IPS-20b (cell line): ENCODE measurements at regions not wholly inside any gene's neighbourhood (a gene's known extent, or its start where the extent isn't known, plus 50 kb on each side); places are given as distances from the start of the nearest gene placed in this dataset.
"Not testable (repeated sequence)": the region's sequence is repeated elsewhere in the genome, so short reads cannot be mapped to it uniquely, and the experiment has no call there.

ENCODE experiments used
- H3K27ac ChIP-seq: one replicate; pipeline ENCODE4 v1.5.1; 2013; ENCODE audit warnings: low read length
- H3K27me3 ChIP-seq: 2 replicates; pipeline ENCODE4 v1.6.1; 2013; ENCODE audit warnings: mild to moderate bottlenecking, low read length, inconsistent platforms; ENCODE audit not compliant: insufficient read depth
- H3K36me3 ChIP-seq: 2 replicates; pipeline ENCODE4 v1.6.1; 2013; ENCODE audit warnings: low read depth, mild to moderate bottlenecking, inconsistent platforms, low read length, moderate library complexity; ENCODE audit not compliant: insufficient read depth
- H3K4me1 ChIP-seq: 2 replicates; pipeline ENCODE4 v1.6.1; 2013; ENCODE audit warnings: mild to moderate bottlenecking, control low read depth, inconsistent platforms, low read length, moderate library complexity; ENCODE audit not compliant: insufficient read depth
- H3K4me3 ChIP-seq: 2 replicates; pipeline ENCODE4 v1.5.1; 2013; ENCODE audit warnings: mild to moderate bottlenecking, low read length, inconsistent platforms
- H3K9ac ChIP-seq: 2 replicates; pipeline ENCODE4 v1.6.1; 2013; ENCODE audit warnings: low read depth, mild to moderate bottlenecking, inconsistent platforms, low read length, moderate library complexity
- H3K9me3 ChIP-seq: 2 replicates; pipeline ENCODE4 v1.6.1; 2013; ENCODE audit warnings: mild to moderate bottlenecking, low read depth, low read length, inconsistent platforms; ENCODE audit not compliant: insufficient read depth

GRCh38 chr5:153939101-153939500 is 99.6 kb downstream of the FAM114A2 start:
- Histone ChIP-seq H3K4me1 (peaks cover 8% of the 10 kb centered on the region), H3K27me3 (no peaks in the 10 kb centered on the region), H3K9me3 (peaks cover 59% of the 10 kb centered on the region), H3K9ac (no peak overlapping the region), H3K27ac (no peak overlapping the region), H3K36me3 (no peaks in the 10 kb centered on the region), H3K4me3 (no peak overlapping the region)

GRCh38 chr5:153938191-153938842 is 100.4 kb downstream of the FAM114A2 start:
- Histone ChIP-seq H3K27ac (no peak overlapping the region), H3K27me3 (no peaks in the 10 kb centered on the region), H3K4me1 (peaks cover 8% of the 10 kb centered on the region), H3K4me3 (no peak overlapping the region), H3K36me3 (no peaks in the 10 kb centered on the region), H3K9me3 (peaks cover 61% of the 10 kb centered on the region), H3K9ac (no peak overlapping the region)

- H3K9ac ChIP-seq, result no peak overlapping the region
- H3K9me3 ChIP-seq, result peaks cover 61% of the 10 kb centered on the region
- H3K4me1 ChIP-seq, result peaks cover 8% of the 10 kb centered on the region
- no peak overlapping the region for H3K27ac ChIP-seq
- no peaks in the 10 kb centered on the region for H3K36me3 ChIP-seq
- no peak overlapping the region for H3K4me3 ChIP-seq
- H3K27me3 ChIP-seq, result no peaks in the 10 kb centered on the region
Observed at GRCh38 chr5:153937661-153938060, 101.0 kb downstream of the FAM114A2 start.

- not testable (repeated sequence) for H3K4me1 ChIP-seq, H3K4me3 ChIP-seq, H3K27ac ChIP-seq, H3K27me3 ChIP-seq, H3K36me3 ChIP-seq, H3K9ac ChIP-seq
- peaks cover 39% of the 10 kb centered on the region for H3K9me3 ChIP-seq
Observed at GRCh38 chr5:153935151-153935550, 103.6 kb downstream of the FAM114A2 start.

- no peaks in the 10 kb centered on the region for H3K36me3 ChIP-seq
- no peaks in the 10 kb centered on the region for H3K27me3 ChIP-seq
- no peak overlapping the region for H3K4me3 ChIP-seq
- H3K27ac ChIP-seq, result no peak overlapping the region
- H3K4me1 ChIP-seq, result no peaks in the 10 kb centered on the region
- no peak overlapping the region for H3K9ac ChIP-seq
- H3K9me3 ChIP-seq, result no peaks in the 10 kb centered on the region
Observed at GRCh38 chr5:153926201-153926600, 112.5 kb downstream of the FAM114A2 start.

- H3K27ac ChIP-seq, result no peak overlapping the region
- H3K4me3 ChIP-seq, result no peak overlapping the region
Observed at GRCh38 chr5:153919161-153919560, 119.5 kb downstream of the FAM114A2 start.

GRCh38 chr5:153907170-153907775 is 131.4 kb downstream of the FAM114A2 start:
- Histone ChIP-seq H3K9ac (no peak overlapping the region), H3K36me3 (no peaks in the 10 kb centered on the region), H3K27me3 (no peaks in the 10 kb centered on the region), H3K9me3 (no peaks in the 10 kb centered on the region), H3K4me1 (no peaks in the 10 kb centered on the region), H3K27ac (no peak overlapping the region), H3K4me3 (no peak overlapping the region)

More at GRCh38 chr5:153919161-153919560, 119.5 kb downstream of the FAM114A2 start:
- Histone ChIP-seq H3K36me3 (no peaks in the 10 kb centered on the region), H3K27me3 (no peaks in the 10 kb centered on the region), H3K9me3 (no peaks in the 10 kb centered on the region; the same call in 1 of the 2 replicates), H3K4me1 (no peaks in the 10 kb centered on the region), H3K9ac (no peak overlapping the region)

GRCh38 chr5:153905219-153905618 is 133.5 kb downstream of the FAM114A2 start:
- Histone ChIP-seq H3K9ac (no peak overlapping the region), H3K4me3 (no peak overlapping the region), H3K36me3 (no peaks in the 10 kb centered on the region), H3K27ac (no peak overlapping the region), H3K9me3 (no peaks in the 10 kb centered on the region), H3K27me3 (no peaks in the 10 kb centered on the region), H3K4me1 (no peaks in the 10 kb centered on the region)

GRCh38 chr5:153903321-153903720 is 135.4 kb downstream of the FAM114A2 start:
- H3K27ac ChIP-seq, result no peak overlapping the region
- no peaks in the 10 kb centered on the region for H3K4me1 ChIP-seq
- H3K27me3 ChIP-seq, result no peaks in the 10 kb centered on the region
- H3K9ac ChIP-seq, result no peak overlapping the region
- no peak overlapping the region for H3K4me3 ChIP-seq
- H3K9me3 ChIP-seq, result no peaks in the 10 kb centered on the region
- H3K36me3 ChIP-seq, result no peaks in the 10 kb centered on the region

- no peaks in the 10 kb centered on the region for H3K36me3 ChIP-seq
- no peaks in the 10 kb centered on the region for H3K4me1 ChIP-seq
- H3K9me3 ChIP-seq, result no peaks in the 10 kb centered on the region
- H3K4me3 ChIP-seq, result no peak overlapping the region
- H3K9ac ChIP-seq, result no peak overlapping the region
- no peak overlapping the region for H3K27ac ChIP-seq
- no peaks in the 10 kb centered on the region for H3K27me3 ChIP-seq
Observed at GRCh38 chr5:153902016-153902415, 136.7 kb downstream of the FAM114A2 start.

GRCh38 chr5:153901449-153901848 is 137.3 kb downstream of the FAM114A2 start:
- Histone ChIP-seq H3K9me3 (no peaks in the 10 kb centered on the region), H3K4me1 (no peaks in the 10 kb centered on the region), H3K9ac (no peak overlapping the region), H3K27me3 (no peaks in the 10 kb centered on the region), H3K36me3 (no peaks in the 10 kb centered on the region), H3K4me3 (no peak overlapping the region), H3K27ac (no peak overlapping the region)

GRCh38 chr5:153900703-153901395 is 137.9 kb downstream of the FAM114A2 start:
- H3K36me3 ChIP-seq, result no peaks in the 10 kb centered on the region
- no peaks in the 10 kb centered on the region for H3K4me1 ChIP-seq
- no peak overlapping the region for H3K27ac ChIP-seq
- no peak overlapping the region for H3K4me3 ChIP-seq
- H3K27me3 ChIP-seq, result no peaks in the 10 kb centered on the region
- no peaks in the 10 kb centered on the region for H3K9me3 ChIP-seq
- no peak overlapping the region for H3K9ac ChIP-seq
